Gastrocnemius medialis (tissue), 4 donors: ENCODE measurements at regions not wholly inside any gene's neighbourhood (a gene's known extent, or its start where the extent isn't known, plus 50 kb on each side); places are given as distances from the start of the nearest gene placed in this dataset.
A peak's percentile ranks its signal among the peaks of the same experiment; 100 is the strongest.

ENCODE experiments used
- ATAC-seq, 2 donors: fragments of 150-250 bp; one replicate each; pipeline ENCODE4 v1.9.1; 2016
- DNase-seq, 2 donors: peaks; one replicate each; pipeline ENCODE4 v3.0.0-alpha.2; 2019
- H3K27ac ChIP-seq, 4 donors: fragments of 200-600 bp; sonication (generic); 1 replicate in 1 of 4; 2 replicates in 3 of 4; pipeline ENCODE4 v1.5.1; 2016 to 2018; ENCODE audit warnings: mild to moderate bottlenecking in 2 of 4, moderate library complexity in 1 of 4
- H3K27me3 ChIP-seq, 3 donors: fragments of 200-600 bp; sonication (generic) in 2 of 3; 1 replicate in 1 of 3; 2 replicates in 2 of 3; pipeline versions ENCODE4 v1.5.1 to v1.6.0; 2016 to 2019; ENCODE audit warnings: mild to moderate bottlenecking in 1 of 3, moderate library complexity in 1 of 3
- H3K36me3 ChIP-seq, 2 donors: fragments of 200-600 bp; sonication (generic) in 1 of 2; one replicate each; pipeline ENCODE4 v1.5.1; 2017 to 2018
- H3K4me1 ChIP-seq, 2 donors: fragments of 200-600 bp; sonication (generic) in 1 of 2; one replicate each; pipeline ENCODE4 v1.5.1; 2016 to 2017; ENCODE audit warnings: mild to moderate bottlenecking in 2 of 2
- H3K4me3 ChIP-seq, 4 donors: fragments of 200-600 bp; sonication (generic) in 3 of 4; 1 replicate in 1 of 4; 2 replicates in 3 of 4; pipeline ENCODE4 v1.5.1; 2016 to 2019; ENCODE audit warnings: mild to moderate bottlenecking in 2 of 4
- H3K9me3 ChIP-seq, 3 donors: fragments of 200-600 bp; sonication (generic) in 2 of 3; 1 replicate in 1 of 3; 2 replicates in 2 of 3; pipeline ENCODE4 v1.5.1; 2016 to 2019
- POLR2A ChIP-seq, 2 donors: fragments of 450-650 bp; IDR thresholded peaks; one replicate each; pipeline ENCODE4 v1.6.1; 2017; ENCODE audit warnings: antibody characterized with exemption in 2 of 2, mild to moderate bottlenecking in 2 of 2, moderate library complexity in 2 of 2
- in situ Hi-C, 4 donors: fragments of 200-750 bp; cut with MboI; loops; one replicate each; pipeline versions ENCODE4 v1.15.0 to v1.8.0; 2017; ENCODE audit warnings: low sequenced_read_pairs in 4 of 4
- intact Hi-C: fragments of 100-400 bp; cut with DNase I; formaldehyde crosslinking; loops from one replicate; pipeline ENCODE4 v1.15.1; 2023; ENCODE audit warnings: low total_unique reads
- TF ChIP-seq, protein P1 (sequence below), 5 experiments: fragments of 450-650 bp in 3 of 5; fragments of 200-600 bp in 2 of 5; sonication (generic) in 2 of 5; IDR thresholded peaks in 4 of 5; conservative IDR thresholded peaks in 1 of 5; 1 replicate in 4 of 5; 2 replicates in 1 of 5; pipeline ENCODE4 v1.5.1; 2016 to 2019; ENCODE audit warnings: antibody characterized with exemption in 5 of 5, mild to moderate bottlenecking in 3 of 5, moderate library complexity in 3 of 5

DNA sequence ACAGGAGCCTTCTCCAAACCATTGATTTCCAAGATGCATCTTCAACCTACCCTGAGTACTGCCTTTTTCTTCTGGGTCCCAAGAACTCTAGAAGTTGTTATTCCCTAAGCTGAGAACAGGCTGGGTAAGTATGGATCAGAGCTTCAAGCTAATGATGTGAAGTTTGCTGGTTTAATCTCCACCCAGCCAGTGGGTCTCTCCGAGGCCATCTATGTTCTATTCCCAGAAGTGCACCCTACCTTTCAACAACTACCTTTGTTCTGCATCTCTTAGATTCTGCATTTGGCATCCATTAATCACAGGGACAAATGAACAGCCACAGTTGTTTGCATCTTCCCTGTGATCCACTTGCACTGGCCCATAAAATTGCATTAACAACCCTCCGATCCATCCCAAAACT lies 246.2 kb downstream of the HIVEP2 start:
- intact Hi-C loops = loop anchor here (10.0 kb wide), 1 partner anchor 186 kb away; no protein-coding TSS in a partner anchor
- Histone ChIP-seq H3K27ac (no peak overlapping the region), H3K4me1 (peaks cover 11 to 13% of the 10 kb centered on the region in 2 donors), H3K4me3 (no peak overlapping the region), H3K27me3 (no peaks in the 10 kb centered on the region), H3K9me3 (no peaks in the 10 kb centered on the region), H3K36me3 (no peaks in the 10 kb centered on the region)
- in situ Hi-C loops = loop anchor here (10.0 to 25.0 kb wide), 5 partner anchors 256 to 726 kb away; no protein-coding TSS in a partner anchor
- ATAC-seq = no peak
- DNase-seq = no peak
- TF ChIP-seq, protein P1, sequence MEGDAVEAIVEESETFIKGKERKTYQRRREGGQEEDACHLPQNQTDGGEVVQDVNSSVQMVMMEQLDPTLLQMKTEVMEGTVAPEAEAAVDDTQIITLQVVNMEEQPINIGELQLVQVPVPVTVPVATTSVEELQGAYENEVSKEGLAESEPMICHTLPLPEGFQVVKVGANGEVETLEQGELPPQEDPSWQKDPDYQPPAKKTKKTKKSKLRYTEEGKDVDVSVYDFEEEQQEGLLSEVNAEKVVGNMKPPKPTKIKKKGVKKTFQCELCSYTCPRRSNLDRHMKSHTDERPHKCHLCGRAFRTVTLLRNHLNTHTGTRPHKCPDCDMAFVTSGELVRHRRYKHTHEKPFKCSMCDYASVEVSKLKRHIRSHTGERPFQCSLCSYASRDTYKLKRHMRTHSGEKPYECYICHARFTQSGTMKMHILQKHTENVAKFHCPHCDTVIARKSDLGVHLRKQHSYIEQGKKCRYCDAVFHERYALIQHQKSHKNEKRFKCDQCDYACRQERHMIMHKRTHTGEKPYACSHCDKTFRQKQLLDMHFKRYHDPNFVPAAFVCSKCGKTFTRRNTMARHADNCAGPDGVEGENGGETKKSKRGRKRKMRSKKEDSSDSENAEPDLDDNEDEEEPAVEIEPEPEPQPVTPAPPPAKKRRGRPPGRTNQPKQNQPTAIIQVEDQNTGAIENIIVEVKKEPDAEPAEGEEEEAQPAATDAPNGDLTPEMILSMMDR (IDR thresholded peaks at IDR 0.05 in 4 of 5, conservative IDR thresholded peaks at IDR 0.05 in 1 of 5) = no peak
- TF ChIP-seq POLR2A (IDR thresholded peaks at IDR 0.05) = no peak

DNA sequence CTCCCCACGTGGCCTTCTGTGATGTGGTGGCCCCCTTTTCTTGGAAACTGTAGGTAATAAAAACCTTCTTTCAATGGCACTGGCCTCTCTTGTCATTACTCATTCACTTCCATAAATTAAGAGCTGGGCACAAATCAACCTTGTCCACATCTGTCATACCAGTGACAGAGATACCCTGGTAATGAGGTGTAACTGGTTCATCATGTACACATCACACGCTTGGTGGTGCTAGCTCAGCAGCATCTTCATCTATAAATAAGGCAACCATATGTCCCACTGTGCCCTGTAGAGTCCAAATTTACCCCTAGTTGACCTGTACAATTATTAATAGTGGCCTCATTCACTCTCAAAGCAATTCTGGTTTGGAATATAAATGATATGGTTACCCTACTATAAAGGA lies 245.6 kb downstream of the HIVEP2 start:
- in situ Hi-C loops = loop anchor here (10.0 to 25.0 kb wide), 5 partner anchors 255 to 725 kb away; no protein-coding TSS in a partner anchor
- peak in 1 of 2 donors; percentile 31 for ATAC-seq

DNA sequence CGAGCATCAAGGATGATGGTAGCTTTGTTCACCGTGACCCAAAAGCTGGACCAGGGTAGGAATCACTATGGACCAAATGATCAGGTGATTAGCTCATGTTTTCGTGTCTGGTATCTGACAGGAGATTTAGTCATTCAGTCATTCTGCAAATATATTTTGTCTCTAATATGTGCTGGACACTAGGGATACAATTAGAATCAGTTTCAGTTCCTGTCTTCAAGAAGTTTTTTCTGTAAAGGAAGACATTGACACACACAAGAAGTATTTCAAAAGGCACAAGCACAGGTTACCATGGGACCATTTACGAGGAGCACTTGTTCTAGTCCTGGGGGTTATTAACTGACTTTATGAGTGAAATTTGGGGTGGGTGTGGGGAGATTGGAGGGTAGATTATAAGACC lies 244.9 kb downstream of the HIVEP2 start:
- ATAC-seq (no peak), DNase-seq (no peak)
- in situ Hi-C loops = no loop called here
- TF ChIP-seq POLR2A (IDR thresholded peaks at IDR 0.05) = no peak
- TF ChIP-seq, protein P1 (IDR thresholded peaks at IDR 0.05 in 4 of 5, conservative IDR thresholded peaks at IDR 0.05 in 1 of 5) = no peak
- H3K4me1 ChIP-seq = peaks cover 11 to 13% of the 10 kb centered on the region in 2 donors
- intact Hi-C loops = no loop called here
- no peak overlapping the region for H3K4me3 ChIP-seq
- H3K36me3 ChIP-seq = no peaks in the 10 kb centered on the region
- H3K27ac ChIP-seq = no peak overlapping the region
- no peaks in the 10 kb centered on the region for H3K9me3 ChIP-seq
- no peaks in the 10 kb centered on the region for H3K27me3 ChIP-seq

More for the DNA sequence above, 245.6 kb downstream of the HIVEP2 start:
- Histone ChIP-seq H3K4me1 (peaks cover 11 to 13% of the 10 kb centered on the region in 2 donors), H3K4me3 (no peak overlapping the region), H3K9me3 (no peaks in the 10 kb centered on the region), H3K36me3 (no peaks in the 10 kb centered on the region), H3K27me3 (no peaks in the 10 kb centered on the region), H3K27ac (no peak overlapping the region)
- intact Hi-C loops = loop anchor here (10.0 kb wide), 1 partner anchor 185 kb away; no protein-coding TSS in a partner anchor
- no peak for TF ChIP-seq POLR2A (IDR thresholded peaks at IDR 0.05)
- TF ChIP-seq, protein P1 (IDR thresholded peaks at IDR 0.05 in 4 of 5, conservative IDR thresholded peaks at IDR 0.05 in 1 of 5) = no peak
- no peak for DNase-seq

DNA sequence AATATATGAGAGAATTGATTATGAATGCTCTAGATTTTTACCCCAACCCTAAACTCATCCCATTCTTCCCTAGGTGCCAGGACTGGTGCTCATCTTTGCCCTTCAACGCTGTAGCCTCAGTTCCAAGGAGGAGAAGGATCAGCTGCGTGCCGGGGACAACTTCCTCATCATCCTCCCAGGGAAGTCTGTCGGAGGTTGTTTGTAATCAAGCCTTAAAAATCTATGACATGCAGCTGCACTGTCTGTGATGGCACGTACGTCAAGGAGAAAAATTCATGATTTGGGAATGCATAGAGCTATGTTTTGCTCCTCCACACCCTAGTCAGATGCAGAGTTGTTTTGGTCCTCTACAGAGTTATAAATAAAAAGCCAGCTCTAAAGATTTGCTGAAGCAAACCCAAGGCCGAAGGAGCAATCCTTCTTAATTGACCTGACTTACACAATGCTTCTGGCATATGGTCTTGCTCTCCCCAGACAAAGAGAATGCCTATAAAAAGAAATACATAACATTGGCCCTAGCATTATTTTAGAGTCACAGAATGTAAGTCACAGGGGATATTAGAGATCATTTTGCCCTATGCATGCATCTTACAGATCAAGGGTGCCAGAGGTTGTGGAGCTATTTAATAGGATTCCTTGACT lies 244.2 kb downstream of the HIVEP2 start:
- in situ Hi-C loops (no loop called here), intact Hi-C loops (no loop called here)
- no peak for TF ChIP-seq POLR2A (IDR thresholded peaks at IDR 0.05)
- TF ChIP-seq, protein P1 (IDR thresholded peaks at IDR 0.05 in 4 of 5, conservative IDR thresholded peaks at IDR 0.05 in 1 of 5) = no peak
- ATAC-seq (no peak), DNase-seq (no peak)
- no peaks in the 10 kb centered on the region for H3K27me3 ChIP-seq
- H3K36me3 ChIP-seq = no peaks in the 10 kb centered on the region
- no peak overlapping the region for H3K27ac ChIP-seq
- peaks cover 11 to 13% of the 10 kb centered on the region in 2 donors for H3K4me1 ChIP-seq
- no peaks in the 10 kb centered on the region for H3K9me3 ChIP-seq
- H3K4me3 ChIP-seq = no peak overlapping the region
